Tibial nerve (tissue), 4 donors: ENCODE measurements at regions not wholly inside any gene's neighbourhood (a gene's known extent, or its start where the extent isn't known, plus 50 kb on each side); places are given as distances from the start of the nearest gene placed in this dataset.

Experiments
- DNase-seq, 2 donors: peaks; one replicate each; pipeline ENCODE4 v3.0.0-alpha.2; 2019; ENCODE audit warnings: low spot score in 2 of 2
- H3K27ac ChIP-seq, 4 donors: fragments of 200-600 bp; sonication (generic) in 3 of 4; one replicate each; pipeline ENCODE4 v1.5.1; 2017 to 2019; ENCODE audit warnings: mild to moderate bottlenecking in 1 of 4
- H3K27me3 ChIP-seq, 2 donors: fragments of 200-600 bp; sonication (generic) in 1 of 2; one replicate each; pipeline versions ENCODE4 v1.5.1 to v1.6.0; 2017 to 2019
- H3K36me3 ChIP-seq, 3 donors: fragments of 200-600 bp; sonication (generic); one replicate each; pipeline ENCODE4 v1.5.1; 2018 to 2019
- H3K4me1 ChIP-seq, 4 donors: fragments of 200-600 bp; sonication (generic) in 3 of 4; one replicate each; pipeline ENCODE4 v1.5.1; 2017 to 2019
- H3K4me3 ChIP-seq, 4 donors: fragments of 200-600 bp; sonication (generic) in 3 of 4; one replicate each; pipeline ENCODE4 v1.5.1; 2017 to 2019; ENCODE audit warnings: mild to moderate bottlenecking in 1 of 4, moderate library complexity in 1 of 4
- H3K9me3 ChIP-seq, 4 donors: fragments of 200-600 bp; sonication (generic) in 3 of 4; one replicate each; pipeline ENCODE4 v1.5.1; 2017 to 2019
- CTCF ChIP-seq, 5 experiments: fragments of 200-600 bp in 3 of 5; fragments of 450-650 bp in 2 of 5; sonication (generic) in 3 of 5; IDR thresholded peaks; one replicate each; pipeline ENCODE4 v1.5.1; 2016 to 2019; ENCODE audit warnings: antibody characterized with exemption in 5 of 5, mild to moderate bottlenecking in 3 of 5, moderate library complexity in 2 of 5
- EP300 ChIP-seq, 2 donors: sonication (generic); formaldehyde crosslinking; IDR thresholded peaks; one replicate each; pipeline ENCODE4 v1.6.1; 2017; ENCODE audit warnings: antibody characterized with exemption in 2 of 2, mild to moderate bottlenecking in 1 of 2
- POLR2A ChIP-seq, 2 donors: fragments of 450-650 bp; IDR thresholded peaks; one replicate each; pipeline ENCODE4 v1.6.1; 2017; ENCODE audit warnings: antibody characterized with exemption in 2 of 2, mild to moderate bottlenecking in 2 of 2, moderate library complexity in 2 of 2
- WGBS, 2 donors: methylation state at CpG; one replicate each; pipeline ENCODE4 v1.1.5; 2018; 5-methylcytosine and 5-hydroxymethylcytosine counted together

GRCh38 chr4:125741825-125742452 is 427.2 kb downstream of the FAT4 start:
- Histone ChIP-seq H3K9me3 (peaks cover 0 to 18% (median 0%) of the 10 kb centered on the region in 4 donors), H3K36me3 (no peaks in the 10 kb centered on the region), H3K27me3 (no peaks in the 10 kb centered on the region), H3K4me1 (peaks cover 0 to 6% (median 0%) of the 10 kb centered on the region in 4 donors), H3K4me3 (no peak overlapping the region), H3K27ac (no peak overlapping the region)
- TF ChIP-seq POLR2A (IDR thresholded peaks at IDR 0.05) (no peak), CTCF (IDR thresholded peaks at IDR 0.05) (peak; percentile 8 to 50 (median 26))
- 77 to 78% methylated on average over 8 of the region's 8 CpGs for WGBS, 2 donors
- no peak for DNase-seq

GRCh38 chr4:125744891-125745364 is 430.2 kb downstream of the FAT4 start:
- whole genome bisulfite sequencing, 2 donors, result 93 to 96% methylated on average over 14 of the region's 23 CpGs
- Histone ChIP-seq H3K27ac (no peak overlapping the region), H3K36me3 (no peaks in the 10 kb centered on the region), H3K9me3 (peaks cover 0 to 18% (median 0%) of the 10 kb centered on the region in 4 donors), H3K4me1 (peaks cover 0 to 2% (median 0%) of the 10 kb centered on the region in 4 donors), H3K27me3 (no peaks in the 10 kb centered on the region), H3K4me3 (no peak overlapping the region)
- DNase-seq, result no peak
- TF ChIP-seq CTCF (IDR thresholded peaks at IDR 0.05), result no peak
- no peak for TF ChIP-seq POLR2A (IDR thresholded peaks at IDR 0.05)
- TF ChIP-seq EP300 (IDR thresholded peaks at IDR 0.05), result no peak

- Histone ChIP-seq H3K27ac (no peak overlapping the region), H3K9me3 (peaks cover 0 to 14% (median 0%) of the 10 kb centered on the region in 4 donors), H3K27me3 (no peaks in the 10 kb centered on the region), H3K4me3 (no peak overlapping the region), H3K4me1 (peaks cover 0 to 9% (median 0%) of the 10 kb centered on the region in 4 donors), H3K36me3 (no peaks in the 10 kb centered on the region)
- DNase-seq, result no peak
- TF ChIP-seq EP300 (IDR thresholded peaks at IDR 0.05) (no peak), POLR2A (IDR thresholded peaks at IDR 0.05) (no peak), CTCF (IDR thresholded peaks at IDR 0.05) (no peak)
These were observed 434.6 kb downstream of the FAT4 start for GRCh38 chr4:125749354-125749753.

GRCh38 chr4:125750399-125750798 is 435.6 kb downstream of the FAT4 start:
- no peak for DNase-seq
- H3K4me1 ChIP-seq, result peaks cover 0 to 9% (median 0%) of the 10 kb centered on the region in 4 donors
- H3K9me3 ChIP-seq, result peaks cover 0 to 4% (median 0%) of the 10 kb centered on the region in 4 donors
- H3K27me3 ChIP-seq, result no peaks in the 10 kb centered on the region
- H3K27ac ChIP-seq, result no peak overlapping the region
- no peaks in the 10 kb centered on the region for H3K36me3 ChIP-seq
- TF ChIP-seq CTCF (IDR thresholded peaks at IDR 0.05) (no peak), EP300 (IDR thresholded peaks at IDR 0.05) (no peak), POLR2A (IDR thresholded peaks at IDR 0.05) (no peak)
- no peak overlapping the region for H3K4me3 ChIP-seq
- WGBS, 2 donors, result 85 to 92% methylated on average over 1 of the region's 1 CpG

- Histone ChIP-seq H3K27me3 (no peaks in the 10 kb centered on the region), H3K36me3 (no peaks in the 10 kb centered on the region), H3K27ac (no peak overlapping the region), H3K4me1 (peaks cover 0 to 9% (median 0%) of the 10 kb centered on the region in 4 donors), H3K4me3 (no peak overlapping the region), H3K9me3 (no peaks in the 10 kb centered on the region)
- 29% methylated on average over 6 of the region's 6 CpGs for WGBS, 2 donors
- no peak for TF ChIP-seq EP300 (IDR thresholded peaks at IDR 0.05)
- peak in 3 of 5 experiments; percentile 32 to 66 (median 35) for TF ChIP-seq CTCF (IDR thresholded peaks at IDR 0.05)
- DNase-seq, result peak in 1 of 2 donors; percentile 10
These were observed 436.2 kb downstream of the FAT4 start for GRCh38 chr4:125750828-125751466.
